Astrocyte of the spinal cord (primary cell): ENCODE measurements at regions not wholly inside any gene's neighbourhood (a gene's known extent, or its start where the extent isn't known, plus 50 kb on each side); places are given as distances from the start of the nearest gene placed in this dataset.

Experiments used
- DNase-seq: peaks from one replicate; pipeline ENCODE4 v3.0.0; 2011; ENCODE audit warnings: low read depth, low spot score
- H3K4me3 ChIP-seq: 2 replicates; pipeline ENCODE4 v1.5.1; 2011; ENCODE audit warnings: low read depth, mild to moderate bottlenecking, low read length, moderate library complexity
- CTCF ChIP-seq: IDR thresholded peaks from 2 replicates; pipeline ENCODE4 v1.5.1; 2012; ENCODE audit warnings: low read depth, mild to moderate bottlenecking, low read length, inconsistent platforms
- in situ Hi-C: cut with HindIII; loops from 2 replicates; pipeline ENCODE4 v1.10.0; 2017; ENCODE audit warnings: low sequenced_read_pairs

GRCh38 chr7:109939207-109939606 lies 1151.7 kb upstream of the LRRN3 start:
- no peak for TF ChIP-seq CTCF
- DNase-seq = no peak
- no peak overlapping the region for H3K4me3 ChIP-seq
- in situ Hi-C loops = no loop called here

- no peak for DNase-seq
- no peak overlapping the region for H3K4me3 ChIP-seq
- in situ Hi-C loops = no loop called here
- TF ChIP-seq CTCF = no peak
Observed at GRCh38 chr7:109945820-109946518, 1145.0 kb upstream of the LRRN3 start.

GRCh38 chr7:109950256-109950655 lies 1140.7 kb upstream of the LRRN3 start:
- no peak for DNase-seq
- in situ Hi-C loops = no loop called here

GRCh38 chr7:109950821-109951564 lies 1139.9 kb upstream of the LRRN3 start:
- H3K4me3 ChIP-seq = no peak overlapping the region
- in situ Hi-C loops = no loop called here
- DNase-seq = no peak
- no peak for TF ChIP-seq CTCF

More at GRCh38 chr7:109950256-109950655, 1140.7 kb upstream of the LRRN3 start:
- no peak for TF ChIP-seq CTCF
- no peak overlapping the region for H3K4me3 ChIP-seq

GRCh38 chr7:109951565-109951928 lies 1139.4 kb upstream of the LRRN3 start:
- H3K4me3 ChIP-seq = no peak overlapping the region
- no peak for DNase-seq
- in situ Hi-C loops = no loop called here
- no peak for TF ChIP-seq CTCF

GRCh38 chr7:109955986-109956385 lies 1134.9 kb upstream of the LRRN3 start:
- in situ Hi-C loops = no loop called here
- TF ChIP-seq CTCF = no peak
- DNase-seq = no peak
- H3K4me3 ChIP-seq = no peak overlapping the region
